Body of pancreas (tissue), 4 donors: ENCODE measurements at regions not wholly inside any gene's neighbourhood (a gene's known extent, or its start where the extent isn't known, plus 50 kb on each side); places are given as distances from the start of the nearest gene placed in this dataset.
"Not testable (repeated sequence)": the region's sequence is repeated elsewhere in the genome, so short reads cannot be mapped to it uniquely, and the experiment has no call there.

Source experiments
- POLR2A ChIP-seq, 3 donors: fragments of 450-650 bp; IDR thresholded peaks; one replicate each; pipeline ENCODE4 v1.6.1; 2016; ENCODE audit warnings: antibody characterized with exemption in 3 of 3, mild to moderate bottlenecking in 2 of 3
- TF ChIP-seq, protein P1 (sequence below), 7 experiments: fragments of 450-650 bp in 4 of 7; fragments of 200-600 bp in 3 of 7; sonication (generic) in 3 of 7; IDR thresholded peaks; one replicate each; pipeline ENCODE4 v1.5.1; 2016 to 2019; ENCODE audit warnings: antibody characterized with exemption in 7 of 7

- not testable (repeated sequence) for TF ChIP-seq POLR2A (IDR thresholded peaks at IDR 0.05)
- TF ChIP-seq, protein P1, sequence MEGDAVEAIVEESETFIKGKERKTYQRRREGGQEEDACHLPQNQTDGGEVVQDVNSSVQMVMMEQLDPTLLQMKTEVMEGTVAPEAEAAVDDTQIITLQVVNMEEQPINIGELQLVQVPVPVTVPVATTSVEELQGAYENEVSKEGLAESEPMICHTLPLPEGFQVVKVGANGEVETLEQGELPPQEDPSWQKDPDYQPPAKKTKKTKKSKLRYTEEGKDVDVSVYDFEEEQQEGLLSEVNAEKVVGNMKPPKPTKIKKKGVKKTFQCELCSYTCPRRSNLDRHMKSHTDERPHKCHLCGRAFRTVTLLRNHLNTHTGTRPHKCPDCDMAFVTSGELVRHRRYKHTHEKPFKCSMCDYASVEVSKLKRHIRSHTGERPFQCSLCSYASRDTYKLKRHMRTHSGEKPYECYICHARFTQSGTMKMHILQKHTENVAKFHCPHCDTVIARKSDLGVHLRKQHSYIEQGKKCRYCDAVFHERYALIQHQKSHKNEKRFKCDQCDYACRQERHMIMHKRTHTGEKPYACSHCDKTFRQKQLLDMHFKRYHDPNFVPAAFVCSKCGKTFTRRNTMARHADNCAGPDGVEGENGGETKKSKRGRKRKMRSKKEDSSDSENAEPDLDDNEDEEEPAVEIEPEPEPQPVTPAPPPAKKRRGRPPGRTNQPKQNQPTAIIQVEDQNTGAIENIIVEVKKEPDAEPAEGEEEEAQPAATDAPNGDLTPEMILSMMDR (IDR thresholded peaks at IDR 0.05): not testable (repeated sequence)
Measured at GRCh38 chr7:72266-73057, 119.9 kb upstream of the FAM20C start.
